ENCODE measurements at regions not wholly inside any gene's neighbourhood (a gene's known extent, or its start where the extent isn't known, plus 50 kb on each side); places are given as distances from the start of the nearest gene placed in this dataset.

DNA sequence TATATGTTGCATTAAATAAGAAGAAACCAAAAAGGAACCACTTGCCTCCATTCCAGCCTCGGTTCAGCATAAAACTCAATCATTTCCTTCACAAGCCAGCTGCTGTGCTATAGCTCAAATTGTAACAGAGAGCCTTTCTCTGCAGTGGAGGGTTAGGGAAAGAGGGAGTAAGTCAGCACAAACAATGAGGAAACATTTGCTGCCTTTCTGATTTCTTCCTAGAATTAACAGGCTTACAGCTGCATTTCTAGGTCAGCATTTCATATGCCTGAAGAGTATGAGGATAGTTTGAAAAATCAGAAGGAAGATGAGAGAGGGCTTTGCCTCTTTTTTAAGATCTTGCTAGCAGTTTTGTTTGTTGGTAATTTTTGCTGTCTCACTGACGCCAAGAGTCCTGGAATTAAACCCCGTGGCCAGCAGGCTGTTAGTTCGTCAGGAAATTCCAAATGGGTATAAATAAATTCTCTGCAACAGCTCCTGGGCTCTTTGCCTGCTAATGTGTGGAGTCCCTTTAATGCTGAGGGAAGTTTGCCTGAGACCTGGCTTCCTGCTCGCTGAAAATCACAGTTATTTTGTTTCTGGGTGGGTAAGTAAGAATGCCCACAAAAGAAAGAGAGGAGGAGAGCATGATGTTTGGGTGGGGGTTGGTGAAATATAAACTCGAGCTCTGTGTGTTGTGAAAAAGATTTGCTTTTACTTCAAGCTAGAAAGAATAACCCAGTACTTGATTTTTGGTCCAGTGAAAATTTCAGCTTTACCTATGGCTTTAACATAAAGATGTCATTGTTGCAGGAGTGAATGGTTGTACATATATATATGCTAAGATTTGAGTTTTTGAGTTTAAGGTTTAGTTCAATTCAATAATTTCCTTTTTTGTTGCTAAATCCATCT is 148.1 kb upstream of the DMRT1 start:
- DNase-seq (ENCODE audit: low read depth, low spot score), result no peak

- no peak for DNase-seq (ENCODE audit: low read depth, low spot score)
Measured at GRCh38 chr9:694092-694402, 147.4 kb upstream of the DMRT1 start.

DNA sequence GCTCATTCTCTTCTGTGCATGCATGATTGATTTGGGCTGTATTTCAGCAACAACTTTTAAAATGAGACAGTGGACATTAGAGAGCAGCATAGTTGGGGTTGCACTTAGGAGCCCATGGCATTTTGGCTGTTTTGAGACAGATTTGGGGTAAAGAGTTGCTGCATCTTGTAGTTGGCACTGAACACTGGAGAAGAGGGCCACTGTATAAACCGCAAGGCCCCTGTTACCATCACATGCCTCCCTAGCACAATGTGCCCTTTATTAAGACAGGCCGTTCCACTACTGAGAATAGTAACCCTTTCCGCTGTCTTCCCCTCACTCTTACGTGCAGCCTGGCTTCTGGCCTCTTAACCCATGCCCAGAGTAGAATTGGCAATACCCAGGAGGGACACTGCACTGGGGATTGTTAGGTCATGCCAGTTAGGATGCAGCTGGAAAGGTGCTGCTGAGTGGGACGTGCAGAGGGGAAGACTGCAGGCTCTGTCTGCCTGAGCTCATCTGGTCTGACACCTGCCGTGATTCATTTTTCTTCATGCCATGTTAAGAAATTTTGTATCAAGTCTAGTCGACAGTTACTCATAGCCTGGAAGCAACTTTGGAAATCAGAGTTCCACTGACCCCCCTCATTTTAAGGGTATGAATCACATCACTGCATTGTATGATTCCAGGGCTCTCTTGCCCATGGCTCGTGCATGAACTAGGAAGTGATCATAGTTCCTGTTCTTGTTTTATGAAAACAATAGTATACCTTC is 146.9 kb upstream of the DMRT1 start:
- no peak for DNase-seq (ENCODE audit: low read depth, low spot score)

DNA sequence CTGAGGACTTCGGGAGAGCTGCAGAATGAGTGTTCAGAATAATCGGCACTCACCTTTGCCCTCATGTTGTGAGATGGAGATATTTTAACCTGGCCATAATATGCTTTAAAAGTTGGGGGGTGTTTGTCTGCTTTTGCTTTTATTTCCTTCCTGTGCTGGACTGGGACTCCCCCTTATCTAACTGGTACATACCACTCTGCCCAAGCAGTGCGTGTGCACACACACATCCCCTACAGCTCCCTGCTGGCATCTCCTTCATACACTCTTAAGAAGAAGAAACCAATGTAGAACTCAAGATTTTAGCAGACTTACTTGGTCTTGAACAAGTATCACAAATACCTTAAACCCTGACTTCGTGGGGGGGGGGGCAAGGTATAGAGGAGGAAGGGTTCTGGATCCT is 146.2 kb upstream of the DMRT1 start:
- DNase-seq (ENCODE audit: low read depth, low spot score), result no peak

DNA sequence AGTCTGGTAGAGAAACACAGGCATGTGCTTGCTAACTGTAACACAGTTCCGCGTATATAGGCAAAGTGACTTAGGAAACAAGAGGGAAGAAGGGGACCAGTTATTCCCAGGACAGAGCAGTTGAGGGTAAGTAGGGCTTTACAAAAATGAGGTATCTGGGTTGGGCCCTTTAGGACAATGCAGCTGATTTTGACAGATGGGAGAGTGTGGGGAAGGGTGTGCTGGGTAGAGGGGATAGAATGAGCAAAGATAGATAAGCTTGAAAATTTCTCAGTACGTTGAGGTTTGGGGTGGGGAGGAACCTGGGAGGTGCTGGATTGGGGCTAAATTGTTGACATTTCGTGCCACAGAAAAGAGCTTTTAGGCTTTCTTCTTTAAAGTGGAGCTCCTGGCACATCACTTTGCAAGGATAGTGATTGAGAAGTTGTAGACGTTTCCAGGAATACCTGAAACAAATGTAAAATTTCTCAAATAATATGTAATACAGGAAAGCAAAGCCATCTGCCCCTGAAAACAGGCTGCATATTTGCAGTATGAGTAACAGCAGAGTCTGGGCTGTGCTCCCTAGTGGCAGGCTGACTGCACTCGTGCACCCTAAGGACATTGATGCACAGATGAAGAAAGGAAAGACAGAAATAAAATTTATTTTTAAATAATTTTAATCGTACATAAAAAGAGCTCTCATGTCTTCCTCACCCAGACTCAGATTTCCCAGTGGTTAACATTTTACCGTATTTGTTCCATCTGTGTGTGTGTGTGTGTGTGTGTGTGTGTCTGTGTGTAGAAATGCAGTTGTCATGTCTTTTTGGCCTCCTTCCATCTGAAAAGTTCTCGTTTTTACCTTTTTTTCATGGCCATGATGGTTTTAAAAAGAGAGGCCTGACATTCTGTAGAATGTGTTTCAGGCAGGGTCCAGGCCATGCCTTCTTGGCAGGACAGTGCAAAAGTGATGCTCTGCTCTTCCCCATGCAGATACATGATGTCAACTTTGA is 144.9 kb upstream of the DMRT1 start:
- no peak for DNase-seq (ENCODE audit: low read depth, low spot score)

DNA sequence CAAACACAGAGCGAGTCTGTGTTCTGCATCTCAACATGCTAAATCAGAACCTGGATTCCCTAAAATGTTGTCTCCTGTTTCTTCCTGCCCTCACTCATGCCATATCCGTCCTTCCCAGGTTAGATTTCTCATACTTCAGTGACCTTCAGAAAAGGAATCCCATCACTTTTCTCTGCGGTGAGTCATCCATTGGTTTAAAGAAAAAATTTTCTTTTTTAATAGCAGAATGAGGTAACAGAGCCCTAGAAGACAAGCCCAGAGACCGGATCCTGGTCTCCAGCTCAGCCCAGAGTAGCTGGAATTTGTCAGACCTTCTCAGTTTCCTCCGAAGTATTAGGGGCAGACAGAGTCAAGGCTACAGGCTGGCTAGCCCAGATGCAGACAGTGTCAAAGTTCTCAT is 143.2 kb upstream of the DMRT1 start:
- DNase-seq (ENCODE audit: low read depth, low spot score), result no peak

GRCh38 chr9:698954-699353 is 142.5 kb upstream of the DMRT1 start:
- no peak for DNase-seq (ENCODE audit: low read depth, low spot score)

- no peak for DNase-seq (ENCODE audit: low read depth, low spot score)
Measured at GRCh38 chr9:699396-699795, 142.1 kb upstream of the DMRT1 start.

DNA sequence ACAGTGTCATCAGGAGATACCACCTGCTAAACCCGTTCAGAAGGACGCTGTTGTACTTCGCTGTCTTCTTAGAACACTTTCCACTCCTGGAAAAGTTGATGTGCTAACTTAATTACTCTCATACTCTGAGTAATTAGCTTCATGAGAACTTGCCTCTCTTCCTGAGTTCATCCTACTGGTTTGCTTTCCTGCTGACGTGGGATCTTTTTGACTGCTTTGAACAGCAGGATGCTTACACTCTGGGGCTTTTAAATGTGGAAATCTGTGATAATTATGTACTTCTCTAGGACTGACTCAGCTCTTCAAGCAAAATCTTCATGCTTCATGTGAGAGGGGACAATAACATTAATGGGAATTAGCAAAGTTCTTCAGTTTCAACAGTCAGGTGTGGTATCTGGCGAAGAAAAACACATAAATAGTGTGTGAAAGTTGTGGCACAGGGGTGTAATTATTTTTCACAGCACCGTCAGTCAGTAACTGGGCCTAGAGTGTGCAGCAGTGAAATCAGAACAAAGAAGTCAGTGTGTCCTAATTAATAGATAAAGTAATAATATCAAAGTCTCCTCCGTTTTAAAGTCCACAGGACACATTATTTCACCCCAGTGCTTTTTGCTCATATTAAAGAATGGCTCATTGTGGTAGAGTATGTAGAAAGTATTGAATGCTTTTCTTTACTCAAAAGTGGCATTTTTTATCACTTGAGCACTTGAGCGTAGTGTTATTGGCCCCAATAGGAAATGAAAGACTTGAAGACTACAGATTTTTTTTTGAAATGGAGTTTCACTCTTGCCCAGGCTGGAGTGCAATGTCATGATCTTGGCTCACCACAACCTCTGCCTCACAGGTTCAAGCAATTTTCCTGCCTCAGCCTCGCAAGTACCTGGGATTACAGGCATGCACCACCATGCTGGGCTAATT is 140.9 kb upstream of the DMRT1 start:
- no peak for DNase-seq (ENCODE audit: low read depth, low spot score)

DNA sequence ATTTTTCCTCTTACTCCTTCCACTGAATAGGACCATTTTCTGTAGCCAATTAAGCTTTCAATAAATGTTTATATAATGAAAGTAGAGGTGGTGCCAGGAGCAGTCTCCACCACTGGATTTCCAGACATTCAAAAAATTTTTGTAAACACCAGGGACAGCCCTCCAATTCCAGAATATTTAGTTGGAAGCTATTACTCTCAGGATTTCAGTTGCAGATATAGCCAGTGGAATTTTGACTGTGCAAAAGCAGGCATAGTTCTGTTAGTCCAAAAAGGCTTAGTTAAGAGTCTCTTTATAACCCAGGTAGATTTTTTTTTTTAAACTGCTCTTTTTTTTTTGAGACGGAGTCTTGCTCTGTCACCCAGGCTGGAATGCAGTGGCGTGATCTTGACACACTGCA is 138.1 kb upstream of the DMRT1 start:
- no peak for DNase-seq (ENCODE audit: low read depth, low spot score)

- no peak for DNase-seq (ENCODE audit: low read depth, low spot score)
Measured at GRCh38 chr9:706073-706472, 135.4 kb upstream of the DMRT1 start.

GRCh38 chr9:706606-707459 is 134.7 kb upstream of the DMRT1 start:
- peak; percentile 8 for DNase-seq (ENCODE audit: low read depth, low spot score)

DNA sequence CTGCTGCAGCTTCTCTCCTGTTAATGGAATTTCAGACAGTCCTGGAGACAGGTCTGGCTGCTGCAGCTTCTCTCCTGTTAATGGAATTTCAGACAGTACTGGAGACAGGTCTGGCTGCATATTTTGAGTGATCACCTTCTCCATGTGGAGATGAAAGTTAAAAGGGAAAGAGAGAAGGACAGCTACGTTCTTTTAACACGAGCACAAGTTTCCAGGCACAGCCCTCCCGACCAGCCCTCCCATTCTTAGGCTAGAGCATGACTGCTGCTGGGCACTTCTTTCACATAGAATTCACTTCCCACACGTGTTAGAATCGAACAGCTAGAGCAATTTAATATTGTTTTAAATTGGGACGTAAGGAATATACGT is 133.3 kb upstream of the DMRT1 start:
- no peak for DNase-seq (ENCODE audit: low read depth, low spot score)

DNA sequence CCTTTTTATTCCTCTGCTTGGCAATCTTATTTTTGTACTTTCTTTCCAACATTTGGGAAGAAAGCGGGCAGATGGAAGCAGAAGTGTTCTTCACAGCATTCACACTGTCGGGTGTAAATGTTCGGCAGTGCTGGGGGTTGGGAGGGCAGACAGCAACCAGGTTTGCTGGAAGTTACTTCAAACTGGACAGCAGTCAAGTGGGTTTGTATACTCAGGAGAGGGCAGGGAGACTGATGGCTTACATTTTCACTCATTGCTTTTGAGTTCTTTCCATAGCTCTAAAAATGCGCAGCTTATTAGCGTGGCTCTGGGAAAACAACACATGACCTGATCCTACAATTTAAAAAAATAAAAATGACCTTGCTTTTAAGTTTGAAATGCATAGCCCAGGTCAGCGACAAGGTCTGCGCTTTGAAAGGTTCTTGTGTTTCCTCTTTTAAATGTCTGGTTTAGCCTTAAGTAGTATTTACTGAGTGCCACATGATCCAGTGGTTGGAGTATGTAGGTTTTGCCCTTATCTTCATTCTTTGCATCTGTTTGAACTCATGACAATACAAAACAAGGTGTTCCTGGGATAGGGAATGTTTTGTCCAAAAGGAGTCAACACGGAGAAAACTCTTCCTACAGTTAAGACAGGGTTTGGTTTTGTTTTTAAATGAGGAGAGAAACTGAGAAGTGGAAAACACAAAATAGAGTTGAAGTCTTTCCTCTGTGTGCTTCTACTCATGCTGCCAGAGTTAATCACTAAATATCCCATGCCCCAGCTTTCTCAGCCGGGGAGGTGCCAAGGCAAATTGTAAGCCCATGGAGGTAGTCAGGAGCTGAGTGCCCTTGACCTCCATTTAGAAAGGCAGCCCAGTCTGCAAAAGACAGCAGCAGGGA is 132.7 kb upstream of the DMRT1 start:
- no peak for DNase-seq (ENCODE audit: low read depth, low spot score)

DNA sequence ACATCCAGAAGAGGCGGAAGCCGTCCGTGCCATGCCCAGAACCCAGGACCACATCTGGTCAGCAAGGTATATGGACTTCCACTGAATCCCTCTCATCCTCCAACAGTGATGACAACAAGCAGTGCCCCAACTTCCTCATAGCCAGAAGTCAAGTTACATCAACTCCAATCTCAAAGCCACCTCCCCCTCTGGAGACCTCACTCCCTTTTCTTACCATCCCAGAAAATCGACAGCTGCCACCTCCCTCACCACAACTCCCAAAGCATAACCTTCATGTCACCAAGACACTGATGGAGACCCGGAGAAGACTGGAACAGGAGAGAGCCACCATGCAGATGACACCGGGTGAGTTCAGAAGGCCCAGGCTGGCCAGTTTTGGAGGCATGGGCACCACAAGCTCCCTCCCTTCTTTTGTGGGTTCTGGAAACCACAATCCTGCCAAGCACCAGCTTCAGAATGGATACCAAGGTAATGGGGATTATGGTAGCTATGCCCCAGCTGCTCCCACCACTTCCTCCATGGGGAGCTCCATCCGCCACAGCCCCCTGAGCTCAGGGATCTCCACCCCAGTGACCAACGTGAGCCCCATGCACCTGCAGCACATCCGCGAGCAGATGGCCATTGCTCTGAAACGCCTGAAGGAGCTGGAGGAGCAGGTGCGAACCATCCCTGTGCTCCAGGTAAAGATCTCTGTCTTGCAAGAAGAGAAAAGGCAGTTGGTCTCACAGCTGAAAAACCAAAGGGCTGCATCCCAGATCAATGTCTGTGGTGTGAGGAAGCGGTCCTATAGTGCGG is 130.3 kb upstream of the DMRT1 start:
- no peak for DNase-seq (ENCODE audit: low read depth, low spot score)

- no peak for DNase-seq (ENCODE audit: low read depth, low spot score)
Measured at GRCh38 chr9:711761-712553, 129.5 kb upstream of the DMRT1 start.

DNA sequence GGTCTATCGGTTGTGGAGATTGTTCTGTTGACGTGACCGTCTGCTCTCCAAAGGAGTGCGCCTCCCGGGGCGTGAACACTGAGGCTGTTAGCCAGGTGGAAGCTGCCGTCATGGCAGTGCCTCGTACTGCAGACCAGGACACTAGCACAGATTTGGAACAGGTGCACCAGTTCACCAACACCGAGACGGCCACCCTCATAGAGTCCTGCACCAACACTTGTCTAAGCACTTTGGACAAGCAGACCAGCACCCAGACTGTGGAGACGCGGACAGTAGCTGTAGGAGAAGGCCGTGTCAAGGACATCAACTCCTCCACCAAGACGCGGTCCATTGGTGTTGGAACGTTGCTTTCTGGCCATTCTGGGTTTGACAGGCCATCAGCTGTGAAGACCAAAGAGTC is 128.9 kb upstream of the DMRT1 start:
- DNase-seq (ENCODE audit: low read depth, low spot score), result no peak

Measured in activated naive CD8-positive, alpha-beta T cell treated with anti-CD3 and anti-CD28 coated beads, Interleukin-2, amount 50 U/mL, for 16 hours (primary cell).